ENCODE measurements at regions not wholly inside any gene's neighbourhood (a gene's known extent, or its start where the extent isn't known, plus 50 kb on each side); places are given as distances from the start of the nearest gene placed in this dataset.

DNA sequence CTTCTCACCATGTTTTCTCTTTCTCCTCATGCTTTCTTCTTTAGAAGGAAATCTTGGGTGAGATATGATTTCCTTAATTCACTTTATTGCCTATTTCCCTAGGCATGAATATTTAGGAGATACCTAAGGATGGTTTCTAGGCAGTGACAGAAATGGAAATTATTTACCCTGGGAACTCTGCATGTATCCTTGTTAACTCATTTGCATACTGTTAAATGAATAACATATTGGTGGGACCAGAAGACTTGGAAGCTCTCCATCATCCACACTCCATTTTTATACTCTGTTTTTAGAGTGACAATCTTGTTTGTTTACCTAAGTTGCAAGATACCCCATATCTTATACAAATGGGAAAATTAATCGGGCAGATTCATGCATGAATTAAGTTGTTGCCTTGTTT lies 285.7 kb downstream of the RNF144B start:
- DNase-seq (ENCODE audit: low read depth in 2 of 2) = no peak

DNA sequence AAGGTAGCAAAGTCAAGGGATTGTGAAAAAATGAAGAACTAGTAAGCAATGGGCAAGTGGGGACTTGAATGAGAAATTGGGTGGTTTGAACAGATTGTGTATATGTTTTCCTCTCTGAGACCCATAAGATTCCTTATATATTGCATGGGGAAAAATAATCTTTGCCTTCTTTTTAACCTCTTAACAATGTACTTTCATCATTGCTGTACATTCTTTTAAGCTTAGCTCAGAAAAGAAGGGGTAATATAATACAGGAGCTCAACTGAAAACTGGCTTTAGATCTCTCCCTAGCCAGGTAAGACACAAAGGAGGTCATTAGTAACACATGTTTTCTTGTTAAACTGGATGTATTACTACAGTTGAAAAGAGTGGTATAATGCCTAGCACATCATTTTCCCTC lies 287.2 kb downstream of the RNF144B start:
- DNase-seq (ENCODE audit: low read depth in 2 of 2) = no peak

DNA sequence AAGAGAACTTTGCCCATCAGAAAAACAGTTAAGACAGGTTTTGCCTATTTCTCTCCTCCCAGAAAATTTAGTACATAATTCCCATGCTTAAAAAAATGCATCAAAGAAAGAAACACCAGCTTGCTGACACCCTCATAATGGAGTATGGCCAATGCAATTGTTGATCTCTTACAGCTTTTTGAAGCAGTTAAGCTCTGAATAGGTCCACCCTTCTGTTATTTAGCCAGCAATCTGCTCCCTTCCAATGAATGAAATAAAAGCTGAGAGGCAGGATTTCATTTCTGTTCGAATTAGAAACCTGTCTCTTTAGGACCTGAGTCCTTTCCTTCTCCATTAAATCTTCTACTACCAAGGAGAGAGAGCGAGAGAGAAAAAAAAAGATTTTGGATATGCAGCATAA lies 288.7 kb downstream of the RNF144B start:
- DNase-seq (ENCODE audit: low read depth in 2 of 2) = no peak

DNA sequence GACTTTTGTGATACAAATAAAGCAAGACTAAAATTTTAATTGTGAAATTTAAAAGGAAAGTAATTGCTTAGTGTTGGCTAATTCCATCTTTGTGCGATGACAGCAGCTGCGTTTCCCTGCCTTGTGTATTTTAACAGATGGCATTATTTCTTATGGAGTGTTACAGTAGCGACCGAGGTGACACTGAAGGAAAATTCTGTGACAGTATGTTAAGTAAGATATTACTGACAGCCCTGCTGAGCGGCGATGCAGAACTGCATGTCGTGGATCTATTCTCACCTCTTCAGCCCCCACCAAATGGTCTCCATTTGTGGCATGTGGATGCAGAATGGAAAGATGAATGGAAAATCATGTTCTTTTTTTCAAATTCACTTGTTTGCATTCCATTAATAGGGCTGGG lies 289.4 kb downstream of the RNF144B start:
- DNase-seq (ENCODE audit: low read depth in 2 of 2) = no peak

DNA sequence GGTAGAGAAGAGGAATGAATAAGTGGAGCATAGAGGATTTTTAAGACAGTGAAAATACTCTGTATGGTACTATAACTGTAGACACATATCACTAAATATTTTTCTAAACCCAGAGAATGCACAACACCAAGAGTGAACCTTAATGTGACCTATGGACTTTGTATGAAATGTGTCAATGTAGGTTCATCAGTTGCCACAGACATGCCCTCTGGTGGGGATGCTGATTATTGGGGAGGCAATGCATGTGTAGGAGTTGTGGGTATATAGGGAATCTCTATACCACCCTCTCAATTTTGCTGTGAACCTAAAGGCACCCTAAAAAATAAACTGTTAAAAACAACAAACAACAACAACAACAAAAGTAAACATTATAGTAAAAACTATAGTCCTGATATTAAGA lies 293.7 kb downstream of the RNF144B start:
- DNase-seq (ENCODE audit: low read depth in 2 of 2) = no peak

DNA sequence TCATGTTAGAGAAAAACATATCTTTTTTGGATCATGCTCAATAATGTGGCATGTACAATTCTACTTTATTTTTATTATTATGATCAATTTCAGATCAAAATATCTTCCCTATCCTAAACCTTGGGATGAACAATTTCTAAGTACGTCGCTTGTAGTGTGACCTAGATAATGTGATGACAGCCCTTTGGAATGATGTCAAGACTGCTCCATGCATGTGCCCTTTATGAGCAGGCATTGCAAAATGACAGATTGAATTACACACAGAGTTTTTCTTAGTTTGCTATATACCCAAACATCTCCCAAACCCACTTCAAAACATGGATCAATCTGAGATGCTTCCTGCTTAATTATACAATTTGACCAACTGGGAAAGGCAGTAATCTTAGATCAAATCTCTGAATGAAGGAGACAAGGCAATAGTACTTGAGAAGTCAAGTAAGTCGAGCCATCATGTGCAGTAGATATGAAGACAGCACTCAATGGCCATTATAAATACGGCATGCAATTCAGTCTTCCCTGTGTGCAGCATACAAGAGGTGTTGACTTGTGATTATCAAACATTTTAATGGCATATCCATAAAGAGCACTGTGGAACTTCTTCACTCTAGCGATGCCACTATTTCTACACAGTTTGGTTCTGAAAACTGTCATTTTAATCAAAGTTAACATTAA lies 294.8 kb downstream of the RNF144B start:
- no peak for DNase-seq (ENCODE audit: low read depth in 2 of 2)

DNA sequence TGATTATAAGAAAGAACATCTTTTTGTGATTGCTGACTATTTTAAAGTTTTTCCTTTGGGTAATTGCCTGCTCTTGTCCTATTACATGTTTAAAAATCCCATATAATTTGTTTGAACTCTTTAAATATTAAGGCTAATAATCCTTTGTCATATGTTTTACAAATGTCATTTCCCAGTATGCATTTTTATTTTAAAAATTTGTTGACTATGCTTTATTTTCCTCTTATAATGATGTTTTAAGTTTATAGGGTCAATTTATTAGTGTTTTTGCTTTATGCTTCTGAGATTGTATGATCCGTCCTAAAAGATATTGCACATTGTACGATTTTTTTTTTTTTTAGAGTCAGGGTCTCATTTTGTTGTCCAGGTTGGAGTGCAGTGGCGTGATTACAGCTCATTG lies 297.2 kb downstream of the RNF144B start:
- DNase-seq (ENCODE audit: low read depth in 2 of 2) = no peak

DNA sequence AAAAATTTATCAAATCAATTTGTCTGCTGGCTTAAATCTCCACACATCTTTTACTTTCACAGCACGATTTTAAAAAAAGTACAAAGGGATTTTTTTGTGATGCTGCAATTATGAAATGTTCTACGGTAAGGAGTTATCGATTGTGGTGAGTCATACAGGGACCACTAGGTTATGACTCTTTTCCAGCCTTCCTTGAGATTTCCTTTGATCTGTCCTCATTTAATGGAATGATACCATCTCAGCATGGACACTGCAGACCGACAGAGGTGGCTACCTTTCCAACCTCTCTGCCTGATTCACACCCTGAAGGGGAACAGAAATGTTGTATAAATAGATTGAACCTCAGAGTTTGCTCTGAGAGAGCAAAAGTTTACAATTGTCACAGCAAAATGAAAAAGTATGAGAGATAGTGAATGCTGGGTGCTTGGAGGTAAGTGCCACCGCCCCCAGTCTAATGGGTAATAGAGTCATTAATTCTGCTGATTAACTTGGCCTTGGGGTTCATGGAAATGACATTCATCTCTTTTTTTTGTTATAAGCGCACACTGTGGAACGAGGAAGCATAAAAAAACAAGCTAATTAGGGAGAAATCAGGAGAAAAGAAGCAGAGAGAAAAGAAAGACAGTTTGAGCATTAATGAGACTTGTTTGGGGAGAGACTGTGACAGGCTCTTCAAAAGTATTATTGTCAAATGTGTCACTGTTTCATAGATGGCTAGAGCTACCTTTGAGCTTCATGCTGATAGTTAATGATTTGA lies 306.0 kb downstream of the RNF144B start:
- DNase-seq (ENCODE audit: low read depth in 2 of 2) = no peak

DNA sequence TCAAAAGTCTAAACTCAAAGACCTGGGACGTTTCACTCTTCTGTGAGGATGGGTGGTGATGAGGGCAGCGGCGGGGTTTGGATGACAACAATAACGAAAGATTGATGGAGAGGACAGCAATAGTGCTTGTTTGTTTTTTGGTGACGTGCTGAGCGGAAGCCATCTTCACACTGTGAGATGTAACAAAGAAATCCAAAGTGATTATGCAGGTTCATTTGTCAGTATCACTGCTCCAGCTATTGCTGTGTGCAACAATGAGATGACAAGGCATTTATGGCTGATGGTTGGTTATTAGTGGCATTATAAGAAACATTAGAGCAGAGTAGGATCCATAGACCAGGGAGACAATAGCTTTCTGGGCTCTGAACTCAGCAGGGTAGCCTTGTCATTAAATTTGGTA lies 306.7 kb downstream of the RNF144B start:
- DNase-seq (ENCODE audit: low read depth in 2 of 2) = no peak

DNA sequence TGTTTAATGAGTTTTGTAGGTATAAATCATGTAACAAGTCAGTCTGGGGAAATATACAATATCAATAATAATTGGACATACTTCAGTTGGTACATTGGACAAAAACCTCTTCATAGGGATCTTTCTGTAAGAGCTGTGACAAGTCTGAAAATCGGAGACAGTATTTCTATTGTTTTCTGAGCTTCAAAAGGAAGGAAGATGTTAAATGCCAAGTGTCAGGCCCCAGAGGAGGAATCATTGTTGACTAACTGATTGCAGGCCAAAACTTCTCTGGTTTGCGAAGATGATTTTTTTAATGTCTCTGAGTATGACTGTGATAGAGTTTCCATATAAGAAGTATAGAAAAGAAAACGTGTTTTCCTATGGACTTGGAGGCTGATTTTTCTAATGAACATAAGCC lies 316.4 kb downstream of the RNF144B start:
- DNase-seq (ENCODE audit: low read depth in 2 of 2) = no peak

DNA sequence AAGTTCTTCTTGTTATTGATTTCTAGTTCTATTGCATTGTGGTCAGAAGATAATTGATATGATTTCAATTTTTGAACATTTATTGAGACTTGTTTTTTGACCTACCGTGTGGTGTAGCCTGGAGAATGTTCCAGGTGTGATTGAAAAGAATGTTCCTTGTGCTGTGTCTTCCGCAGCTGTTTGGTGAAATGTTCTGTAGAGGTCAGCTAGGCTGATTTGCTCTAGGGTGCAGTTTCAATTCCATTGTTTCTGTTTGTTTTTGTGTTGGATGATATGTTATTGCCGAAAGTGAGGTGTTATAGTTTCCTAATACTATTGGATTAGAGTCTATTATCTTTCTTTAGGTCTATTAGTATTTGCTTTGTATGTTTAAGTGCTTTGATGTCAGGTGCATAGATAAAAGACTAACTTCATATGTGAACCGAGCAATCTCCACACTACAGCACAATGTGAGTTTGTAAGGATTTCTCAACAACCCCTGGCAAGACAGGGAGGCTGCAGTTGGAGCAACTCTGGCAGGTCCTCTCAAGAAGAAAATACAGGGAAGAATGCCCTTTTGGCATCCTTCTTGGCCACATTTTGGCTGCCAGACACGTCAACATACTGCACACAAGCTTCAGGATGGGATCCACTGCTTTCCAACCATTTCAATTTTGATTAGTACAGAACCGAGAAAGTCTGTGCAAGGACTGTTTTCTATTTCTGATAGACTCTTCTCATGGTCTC lies 320.7 kb downstream of the RNF144B start:
- DNase-seq (ENCODE audit: low read depth in 2 of 2) = no peak

DNA sequence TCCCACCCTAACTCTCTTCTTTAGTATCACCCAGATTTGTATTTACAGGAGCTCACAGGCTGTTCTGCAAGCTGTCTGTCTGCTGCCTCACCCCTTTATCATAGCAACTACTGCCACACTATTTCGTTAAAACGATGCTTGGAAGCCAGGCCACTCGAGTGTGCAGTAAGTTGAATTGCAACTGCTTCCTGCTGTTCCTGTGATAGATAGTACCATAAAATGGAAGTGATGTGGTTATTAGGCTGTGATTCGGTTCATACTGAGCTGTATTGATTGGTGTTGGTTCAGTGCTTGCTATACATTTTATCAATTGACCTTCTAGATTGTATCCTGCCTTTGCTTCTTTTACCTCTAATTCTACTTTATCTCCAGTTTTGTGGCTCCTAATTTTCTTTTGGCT lies 325.4 kb downstream of the RNF144B start:
- no peak for DNase-seq (ENCODE audit: low read depth in 2 of 2)

DNA sequence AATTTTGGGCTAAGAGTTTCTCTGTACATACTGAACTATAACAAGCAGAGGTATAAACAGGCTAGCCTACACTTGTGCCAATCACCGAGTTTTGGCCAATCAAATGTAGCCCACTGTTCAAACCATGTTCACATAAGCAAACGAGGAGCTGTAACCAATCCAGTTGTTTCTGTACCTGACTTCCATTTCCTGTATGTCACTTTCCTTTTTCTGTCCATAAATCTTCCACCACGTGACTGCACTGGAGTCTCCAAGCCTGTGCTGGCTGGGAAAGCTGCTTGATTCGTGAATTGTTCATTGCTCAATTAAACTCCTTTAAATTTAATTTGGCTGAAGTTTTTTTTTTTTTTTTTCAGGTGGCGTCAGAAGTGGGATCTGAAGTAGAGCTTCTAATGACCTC lies 332.9 kb downstream of the RNF144B start:
- no peak for DNase-seq (ENCODE audit: low read depth in 2 of 2)

DNA sequence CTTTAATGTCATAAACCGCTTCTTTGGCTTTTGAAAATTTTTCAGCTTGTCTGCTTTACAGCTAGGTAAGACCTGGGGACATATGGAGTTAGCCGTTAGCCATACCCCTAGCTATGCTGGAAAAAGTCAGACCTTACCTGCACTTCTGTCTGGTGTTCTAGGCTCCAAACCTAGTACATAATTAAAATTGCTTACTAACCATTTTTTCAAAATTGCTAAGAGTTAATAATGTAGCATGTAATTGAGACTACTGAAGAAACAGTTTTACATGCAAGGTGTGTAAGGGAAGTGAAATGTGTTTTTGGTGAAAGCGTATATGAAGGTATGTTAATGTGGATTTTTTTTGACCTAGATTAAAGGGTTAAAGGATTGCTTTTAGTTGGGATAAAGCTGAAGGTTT lies 336.9 kb downstream of the RNF144B start:
- no peak for DNase-seq (ENCODE audit: low read depth in 2 of 2)

DNA sequence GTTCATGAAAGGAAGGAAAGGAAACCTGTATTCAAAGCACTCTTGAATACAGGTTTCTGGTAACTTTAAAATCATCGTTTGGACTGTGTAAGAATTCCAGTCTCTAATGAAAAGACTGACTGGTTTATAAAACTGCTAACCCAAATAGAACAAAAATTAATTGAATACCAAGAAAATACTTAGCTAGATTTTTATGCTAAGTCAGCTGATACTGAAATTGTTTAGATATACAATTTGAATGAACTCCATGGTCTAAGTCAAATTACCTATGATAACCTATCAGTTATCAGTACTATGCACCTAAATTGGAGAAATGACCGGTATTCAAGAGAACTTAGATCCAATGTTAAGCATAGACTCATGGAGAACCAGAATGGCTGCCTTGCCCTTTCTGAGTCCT lies 338.3 kb downstream of the RNF144B start:
- no peak for DNase-seq (ENCODE audit: low read depth in 2 of 2)

DNA sequence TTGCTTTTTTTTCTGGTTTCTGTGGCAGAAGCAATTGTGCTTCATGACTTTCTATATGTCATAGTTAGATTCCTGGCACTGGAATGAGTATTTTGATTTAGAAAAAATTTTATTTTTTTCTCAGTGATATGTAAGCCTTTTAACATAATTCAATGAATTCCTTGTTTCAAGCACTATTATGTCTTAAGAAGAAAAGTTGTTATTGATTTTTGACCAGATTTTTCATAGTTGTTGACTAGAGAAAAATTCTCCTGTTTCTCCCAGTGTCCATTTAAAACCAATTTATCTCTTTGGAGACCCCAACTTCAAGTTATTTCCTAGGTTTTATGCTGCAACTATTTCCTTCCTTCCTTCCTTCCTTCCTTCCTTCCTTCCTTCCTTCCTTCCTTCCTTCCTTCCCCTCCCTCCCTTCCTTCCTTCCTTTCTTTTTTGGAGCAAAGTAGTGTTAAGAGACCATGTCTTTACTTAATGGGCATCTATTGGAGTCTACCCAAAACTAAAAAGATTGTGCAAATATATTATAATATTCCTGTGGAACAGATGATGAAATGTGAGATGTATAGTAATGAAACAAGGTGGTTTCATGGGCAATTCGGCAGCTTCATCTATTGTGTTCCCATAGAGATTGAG lies 346.9 kb downstream of the RNF144B start:
- DNase-seq (ENCODE audit: low read depth in 2 of 2) = no peak

DNA sequence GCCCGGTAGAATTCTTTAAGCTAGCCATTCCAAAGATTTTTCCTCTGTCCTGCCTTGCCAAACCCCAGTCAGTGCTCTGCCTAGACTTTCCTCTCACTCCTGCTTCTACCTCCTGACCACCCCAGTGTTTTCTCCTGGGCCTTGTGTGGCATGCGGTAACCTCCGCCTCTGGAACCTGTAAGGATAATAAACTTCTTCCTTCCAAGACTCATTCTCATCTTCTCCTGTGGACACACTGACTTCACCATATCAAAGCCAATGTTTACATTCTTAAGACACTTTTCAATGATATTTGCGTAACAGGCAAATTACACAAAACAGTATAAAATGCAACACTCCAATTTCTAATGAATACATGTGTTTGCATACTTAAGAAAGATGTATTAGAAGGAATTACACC lies 354.6 kb downstream of the RNF144B start:
- DNase-seq (ENCODE audit: low read depth in 2 of 2) = no peak

DNA sequence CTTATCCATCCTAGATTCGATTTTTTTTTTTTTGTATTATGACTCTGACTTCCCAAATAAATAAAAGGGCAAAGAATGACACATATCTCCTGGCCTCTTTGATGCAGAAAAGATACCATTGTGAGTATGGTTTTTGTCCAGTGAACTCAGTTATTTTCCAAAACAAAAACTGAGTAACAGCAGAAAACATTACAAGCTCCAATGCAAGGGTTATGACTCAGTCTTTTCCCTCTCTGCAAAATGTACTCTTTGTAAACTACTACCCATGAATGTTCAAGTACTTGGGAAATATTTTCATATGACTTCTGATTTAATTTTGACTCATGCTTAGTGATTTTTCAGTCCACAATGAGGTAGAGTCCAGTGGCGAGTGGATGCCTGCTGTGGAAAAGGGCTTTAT lies 355.3 kb downstream of the RNF144B start:
- DNase-seq (ENCODE audit: low read depth in 2 of 2) = no peak

DNA sequence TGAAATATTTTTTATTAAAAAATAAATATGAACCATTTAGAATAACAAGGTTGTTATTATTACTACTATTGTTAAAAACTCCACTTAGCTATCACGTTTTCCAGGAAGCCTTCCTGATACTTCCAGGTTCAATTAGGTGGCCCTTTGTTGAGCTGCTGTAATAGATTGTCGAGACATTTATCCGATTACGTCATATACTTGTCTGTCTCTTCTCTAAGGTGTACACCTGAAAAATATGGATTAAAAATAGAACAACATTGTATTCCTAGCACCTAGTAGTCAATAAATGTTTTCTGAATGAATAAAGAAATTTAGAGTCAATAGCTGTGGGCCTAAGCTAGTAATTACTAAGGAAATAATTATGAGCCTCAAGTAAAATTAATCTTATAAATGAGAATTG lies 359.6 kb downstream of the RNF144B start:
- no peak for DNase-seq (ENCODE audit: low read depth in 2 of 2)

DNA sequence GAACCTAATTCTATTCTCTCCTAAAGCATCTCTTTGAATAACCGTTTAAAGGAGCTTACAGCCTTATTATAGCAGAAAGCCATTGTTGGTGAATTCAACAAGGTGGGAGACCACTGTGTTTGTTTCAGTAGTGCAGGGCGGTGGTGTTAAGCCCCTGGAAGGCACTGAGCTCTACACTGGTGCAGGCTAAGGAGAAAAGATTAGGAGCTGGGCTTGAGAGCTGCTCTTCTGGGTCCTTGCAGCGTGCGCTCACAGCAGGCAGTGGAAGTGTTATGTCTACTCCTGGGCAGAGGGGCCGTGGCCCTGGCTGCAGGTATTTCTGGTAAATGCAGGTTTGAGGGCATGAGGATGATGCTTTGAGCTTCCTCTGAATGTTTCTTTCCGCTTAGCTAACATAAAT lies 361.2 kb downstream of the RNF144B start:
- no peak for DNase-seq (ENCODE audit: low read depth in 2 of 2)

DNA sequence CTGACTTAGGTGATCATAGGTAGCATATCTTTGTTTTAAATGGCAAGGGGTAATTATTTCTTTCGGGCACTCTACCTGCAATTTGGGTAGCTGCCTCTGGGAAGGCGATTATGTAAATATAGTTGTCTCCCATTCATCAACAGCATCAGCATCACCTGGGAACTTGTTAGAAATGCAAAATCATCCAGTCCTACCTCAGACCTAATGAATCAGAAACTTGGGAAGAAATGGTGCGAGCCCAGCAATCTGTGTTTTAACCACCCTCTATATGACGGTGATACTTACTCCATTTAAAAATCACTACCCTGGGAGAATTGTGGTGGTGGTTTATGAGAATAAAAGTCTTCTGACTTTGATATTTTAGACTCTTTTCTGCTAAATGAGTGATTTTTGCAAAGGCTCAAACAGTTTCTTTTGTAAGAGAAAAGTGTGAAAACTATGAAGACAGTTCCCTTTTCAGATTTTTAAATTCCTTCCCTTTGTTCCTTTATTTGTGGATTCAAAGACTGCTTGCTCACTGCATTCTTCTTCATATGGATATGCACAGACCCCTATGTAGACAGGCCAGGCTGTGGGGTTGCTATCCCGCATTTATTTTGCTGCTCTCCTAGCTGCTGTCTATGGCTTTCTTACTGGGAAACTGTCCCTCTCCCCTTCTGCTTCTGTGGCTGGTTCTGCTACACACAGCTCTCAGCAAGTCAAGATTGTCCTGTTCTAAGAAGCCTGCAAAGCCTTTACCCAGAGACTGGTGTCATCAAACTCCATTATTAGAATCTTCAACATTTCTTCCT lies 365.3 kb downstream of the RNF144B start:
- DNase-seq (ENCODE audit: low read depth in 2 of 2) = no peak

DNA sequence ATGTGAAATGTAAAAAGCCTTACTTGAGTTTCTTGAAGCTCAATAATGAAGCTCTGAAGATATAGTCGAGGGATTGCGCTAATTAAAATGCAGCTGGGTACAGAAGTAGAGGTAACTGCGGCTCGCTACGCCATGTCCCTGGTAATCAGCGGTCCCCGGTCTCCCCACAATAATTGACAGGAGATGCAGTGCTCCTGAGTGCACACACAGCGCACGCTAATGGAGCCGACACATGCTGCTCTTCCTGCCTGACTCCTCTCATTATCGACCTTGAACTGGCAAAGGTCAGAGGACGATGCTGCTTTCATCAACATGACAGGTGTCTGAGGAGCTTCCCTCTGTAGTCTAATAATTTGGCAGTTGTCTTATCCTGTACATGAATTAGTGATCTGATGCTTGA lies 365.9 kb downstream of the RNF144B start:
- DNase-seq (ENCODE audit: low read depth in 2 of 2) = no peak

All from stimulated activated CD4-positive, alpha-beta T cell treated with anti-CD3 and anti-CD28 coated beads, Interleukin-1b, Interleukin-23, amount 100 ng/mL, for 4 hours (primary cell).